HG03039 (cell line): ENCODE measurements at regions not wholly inside any gene's neighbourhood (a gene's known extent, or its start where the extent isn't known, plus 50 kb on each side); places are given as distances from the start of the nearest gene placed in this dataset.
"Not testable (repeated sequence)": the region's sequence is repeated elsewhere in the genome, so short reads cannot be mapped to it uniquely, and the experiment has no call there.

Experiments used
- ATAC-seq: cut with Tn5 transposase; IDR thresholded peaks from one replicate; pipeline ENCODE4 v1.9.1; 2021; ENCODE audit warnings: mild to moderate bottlenecking, moderate library complexity; ENCODE audit not compliant: unreplicated experiment

GRCh38 chr17:70278844-70279462, 109.6 kb downstream of the KCNJ2 start:
- no peak for ATAC-seq

- ATAC-seq, result no peak
Measured at GRCh38 chr17:70286391-70286790, 117.1 kb downstream of the KCNJ2 start.

DNA sequence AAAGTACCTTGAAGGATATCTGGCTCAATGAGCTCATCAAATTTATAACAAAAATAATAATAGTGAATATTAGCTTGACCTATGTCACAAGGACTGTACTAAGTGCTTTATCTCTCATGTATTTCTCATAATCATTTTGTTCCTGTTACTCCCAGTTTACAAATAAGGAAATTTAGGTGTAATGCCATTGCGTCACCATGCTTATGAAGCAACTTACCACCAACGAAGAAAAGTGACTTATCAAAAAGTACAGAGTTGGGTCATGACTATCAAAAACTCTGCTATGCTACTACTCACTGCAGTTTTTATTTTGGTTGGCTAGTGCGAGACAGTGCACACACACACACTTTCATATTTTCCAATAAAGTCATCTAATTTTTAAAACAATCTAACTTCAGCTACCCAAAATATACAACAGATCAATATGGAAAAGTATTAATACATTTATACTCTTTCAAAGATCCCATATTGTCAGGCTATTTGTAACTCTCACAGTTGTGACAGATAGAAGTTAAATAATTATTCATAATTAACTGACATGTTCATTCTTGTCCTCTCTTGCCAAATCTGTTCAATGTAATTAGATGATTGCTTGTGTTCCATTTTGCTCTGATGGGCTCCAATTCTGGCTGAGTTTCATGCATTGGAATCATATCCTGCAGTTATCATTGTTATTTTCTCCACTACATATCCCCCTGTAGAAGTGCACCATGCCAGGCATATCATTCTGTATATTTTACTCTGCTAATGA, 119.4 kb downstream of the KCNJ2 start:
- no peak for ATAC-seq

DNA sequence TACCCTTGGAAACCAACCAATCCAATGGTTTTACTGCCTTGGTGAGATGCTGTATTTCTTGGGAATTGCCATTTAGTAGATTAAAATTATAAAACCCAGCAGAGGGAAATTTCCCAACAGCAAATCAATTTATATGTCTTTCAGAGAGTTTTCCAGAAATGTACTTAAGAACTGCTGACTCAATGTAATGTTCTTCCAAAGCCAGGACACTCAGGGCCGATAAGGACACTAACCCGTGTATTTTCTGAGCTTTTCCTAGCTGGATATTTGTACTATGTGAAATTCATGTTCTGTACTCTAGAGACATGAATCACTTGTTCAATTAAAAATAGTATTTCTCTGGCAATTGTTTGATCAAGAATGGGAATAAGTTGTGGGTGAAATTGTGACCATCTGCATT, 121.4 kb downstream of the KCNJ2 start:
- no peak for ATAC-seq

- no peak for ATAC-seq
Measured at GRCh38 chr17:70292366-70292765, 123.0 kb downstream of the KCNJ2 start.

DNA sequence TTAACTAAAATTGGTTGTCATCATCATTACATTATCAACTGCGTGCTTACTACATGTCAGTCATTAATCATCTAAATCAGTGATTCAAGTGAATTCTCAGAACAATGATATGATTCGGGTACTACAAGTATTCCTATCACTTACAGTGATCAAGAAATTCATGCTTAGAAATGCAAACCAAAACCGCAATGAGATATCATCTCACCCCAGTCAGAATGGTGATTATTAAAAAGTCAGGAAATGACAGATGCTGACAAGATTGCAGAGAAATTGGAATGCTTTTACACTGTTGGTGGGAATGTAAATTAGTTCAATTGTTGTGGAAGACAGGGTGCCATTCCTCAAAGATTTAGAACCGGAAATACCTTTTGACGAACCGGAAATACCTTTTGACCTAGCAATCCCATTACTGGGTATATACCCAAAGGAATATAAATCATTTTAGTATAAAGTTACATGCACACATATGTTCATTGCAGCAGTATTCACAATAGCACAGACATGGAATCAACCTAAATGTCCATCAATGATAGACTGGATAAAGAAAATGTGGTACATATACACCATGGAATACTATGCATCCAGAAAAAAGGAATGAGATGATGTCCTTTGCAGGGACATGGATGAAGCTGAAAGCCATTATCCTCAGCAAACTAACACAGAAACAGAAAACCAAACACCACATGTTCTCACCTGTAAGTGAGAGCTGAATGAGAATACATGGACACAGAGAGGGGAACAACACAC, 124.4 kb downstream of the KCNJ2 start:
- ATAC-seq, result not testable (repeated sequence)

GRCh38 chr17:70295329-70295728, 126.0 kb downstream of the KCNJ2 start:
- ATAC-seq, result no peak

- no peak for ATAC-seq
Measured at GRCh38 chr17:70295731-70296130, 126.4 kb downstream of the KCNJ2 start.

- no peak for ATAC-seq
Measured at GRCh38 chr17:70296456-70296855, 127.1 kb downstream of the KCNJ2 start.

- no peak for ATAC-seq
Measured at GRCh38 chr17:70297397-70297796, 128.1 kb downstream of the KCNJ2 start.

- no peak for ATAC-seq
Measured at GRCh38 chr17:70298929-70299531, 129.7 kb downstream of the KCNJ2 start.

DNA sequence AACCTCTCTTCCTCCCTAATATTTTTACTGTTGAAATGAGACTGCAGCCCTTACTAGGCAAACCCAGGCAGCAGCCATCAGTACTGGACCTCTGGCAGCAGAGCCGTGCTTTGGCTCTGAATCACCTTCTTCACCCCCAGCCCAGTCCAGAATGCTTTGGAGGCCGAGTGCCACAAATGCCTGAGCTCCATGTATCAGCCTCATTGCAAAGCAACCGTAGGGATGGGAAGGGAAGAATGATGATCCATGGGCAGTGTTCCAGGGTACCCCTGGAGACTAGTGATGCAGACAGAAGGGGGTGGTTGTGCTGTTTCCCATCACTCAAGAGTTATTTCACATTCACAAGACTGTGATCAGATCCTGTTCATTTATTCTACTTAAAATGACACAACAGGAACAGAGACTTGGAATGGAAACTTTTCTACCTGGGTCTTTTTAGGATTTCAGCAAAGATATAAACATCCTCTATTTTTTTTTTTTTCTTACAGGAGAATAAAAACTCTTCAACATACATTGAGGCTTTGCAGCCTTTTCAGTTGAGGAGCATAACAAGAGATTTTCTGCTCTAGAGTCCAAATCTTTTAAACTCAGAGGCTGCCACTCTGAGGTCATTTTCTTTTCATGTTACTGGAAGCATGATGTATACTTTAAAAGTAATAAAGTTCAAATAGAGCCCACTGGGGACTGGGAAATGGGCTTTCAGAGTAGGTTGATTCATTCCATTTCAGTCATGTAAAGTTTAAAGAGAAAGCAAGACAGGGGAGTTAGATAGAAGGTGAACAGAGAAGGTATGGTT, 138.3 kb downstream of the KCNJ2 start:
- no peak for ATAC-seq

- no peak for ATAC-seq
Measured at GRCh38 chr17:70308618-70309017, 139.3 kb downstream of the KCNJ2 start.

DNA sequence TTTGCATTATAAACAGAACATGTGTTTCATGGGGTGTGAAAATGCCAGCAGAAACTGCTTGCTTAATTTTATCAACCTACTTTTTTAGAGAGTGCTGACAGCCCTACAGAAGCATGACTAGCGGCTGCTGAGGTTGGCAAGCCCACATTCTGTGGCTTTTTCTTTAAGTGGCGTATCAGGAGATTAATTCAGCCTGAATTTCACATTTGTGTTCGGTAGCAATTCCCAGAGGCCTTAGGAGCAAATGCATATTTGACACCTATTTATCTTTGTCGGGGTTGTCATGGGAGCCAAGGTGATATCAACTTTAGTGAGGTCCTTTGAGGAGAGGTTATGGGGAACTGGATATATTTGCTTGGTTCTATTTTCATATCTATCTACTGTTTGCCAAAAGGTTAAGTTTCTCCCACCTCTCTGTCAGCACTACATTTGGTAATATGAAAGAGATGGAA, 140.9 kb downstream of the KCNJ2 start:
- no peak for ATAC-seq

GRCh38 chr17:70313086-70313852, 143.9 kb downstream of the KCNJ2 start:
- no peak for ATAC-seq

DNA sequence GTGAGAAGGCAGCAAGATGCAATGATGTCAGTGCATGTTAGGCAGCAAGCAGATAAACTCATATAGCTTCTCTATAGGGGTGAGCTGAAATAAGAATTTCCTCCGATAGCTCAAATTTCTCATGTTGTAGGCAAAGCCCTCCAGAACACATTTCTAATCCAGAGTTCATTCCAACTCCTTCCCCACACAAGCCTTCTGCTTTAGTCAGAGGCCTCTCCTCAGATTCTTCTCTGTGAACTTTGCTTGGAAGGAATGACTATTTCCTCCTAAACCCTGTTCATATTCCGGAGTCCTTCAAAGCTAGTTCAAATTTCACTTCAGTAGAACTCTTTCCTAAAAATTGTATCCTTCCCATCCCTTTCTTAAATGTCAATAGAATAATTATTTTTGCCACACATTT, 144.8 kb downstream of the KCNJ2 start:
- no peak for ATAC-seq

GRCh38 chr17:70314506-70314905, 145.2 kb downstream of the KCNJ2 start:
- ATAC-seq, result no peak

DNA sequence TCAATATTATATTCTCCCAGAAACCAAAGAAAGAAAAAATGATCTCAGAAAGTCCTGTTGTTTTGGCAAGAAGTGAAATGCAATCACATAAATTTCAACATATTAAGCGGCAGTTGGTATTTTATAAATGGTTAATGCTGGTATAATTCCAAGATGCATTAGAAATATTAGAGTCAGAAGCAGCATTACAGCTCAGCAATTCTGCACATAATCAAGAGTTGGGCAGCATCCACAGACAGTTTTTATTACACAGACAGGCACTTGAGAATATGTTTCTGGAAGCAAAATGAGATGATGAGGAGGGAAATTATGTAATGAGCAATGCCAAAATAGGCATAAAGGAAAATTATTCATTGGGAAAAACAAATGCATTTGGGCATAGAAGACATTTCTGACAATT, 148.1 kb downstream of the KCNJ2 start:
- no peak for ATAC-seq

- ATAC-seq, result no peak
Measured at GRCh38 chr17:70318051-70318450, 148.7 kb downstream of the KCNJ2 start.

- ATAC-seq, result no peak
Measured at GRCh38 chr17:70319516-70319915, 150.2 kb downstream of the KCNJ2 start.
